ENCODE measurements at regions not wholly inside any gene's neighbourhood (a gene's known extent, or its start where the extent isn't known, plus 50 kb on each side); places are given as distances from the start of the nearest gene placed in this dataset.

DNA sequence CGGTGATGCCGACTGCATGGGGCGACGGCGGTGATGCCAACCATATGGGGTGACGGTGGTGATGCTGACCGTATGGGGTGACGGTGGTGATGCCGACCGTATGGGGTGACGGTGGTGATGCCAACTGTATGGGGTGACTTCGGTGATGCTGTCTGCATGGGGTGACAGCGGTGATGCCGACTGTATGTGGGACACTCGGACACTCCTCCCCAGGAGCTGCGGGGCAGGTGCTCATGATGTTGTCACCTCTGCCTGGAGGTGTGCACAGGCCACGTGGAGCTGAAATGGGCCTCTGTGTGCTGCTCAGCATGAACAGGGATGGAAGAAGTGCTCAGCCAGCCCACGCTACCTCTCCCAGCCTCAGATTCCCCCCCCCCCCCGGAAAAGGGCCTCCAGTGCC is 171.8 kb downstream of the OLFM1 start:
- no peak for DNase-seq
- intact Hi-C loops (cut with DNase I; ENCODE audit: low total_unique reads) = no loop called here
- H3K4me1 ChIP-seq = no peaks in the 10 kb centered on the region
- H3K36me3 ChIP-seq = no peaks in the 10 kb centered on the region
- H3K9me3 ChIP-seq = no peaks in the 10 kb centered on the region
- no peak overlapping the region for H3K27ac ChIP-seq
- TF ChIP-seq, protein P1, sequence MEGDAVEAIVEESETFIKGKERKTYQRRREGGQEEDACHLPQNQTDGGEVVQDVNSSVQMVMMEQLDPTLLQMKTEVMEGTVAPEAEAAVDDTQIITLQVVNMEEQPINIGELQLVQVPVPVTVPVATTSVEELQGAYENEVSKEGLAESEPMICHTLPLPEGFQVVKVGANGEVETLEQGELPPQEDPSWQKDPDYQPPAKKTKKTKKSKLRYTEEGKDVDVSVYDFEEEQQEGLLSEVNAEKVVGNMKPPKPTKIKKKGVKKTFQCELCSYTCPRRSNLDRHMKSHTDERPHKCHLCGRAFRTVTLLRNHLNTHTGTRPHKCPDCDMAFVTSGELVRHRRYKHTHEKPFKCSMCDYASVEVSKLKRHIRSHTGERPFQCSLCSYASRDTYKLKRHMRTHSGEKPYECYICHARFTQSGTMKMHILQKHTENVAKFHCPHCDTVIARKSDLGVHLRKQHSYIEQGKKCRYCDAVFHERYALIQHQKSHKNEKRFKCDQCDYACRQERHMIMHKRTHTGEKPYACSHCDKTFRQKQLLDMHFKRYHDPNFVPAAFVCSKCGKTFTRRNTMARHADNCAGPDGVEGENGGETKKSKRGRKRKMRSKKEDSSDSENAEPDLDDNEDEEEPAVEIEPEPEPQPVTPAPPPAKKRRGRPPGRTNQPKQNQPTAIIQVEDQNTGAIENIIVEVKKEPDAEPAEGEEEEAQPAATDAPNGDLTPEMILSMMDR (IDR thresholded peaks at IDR 0.05 in 4 of 5, conservative IDR thresholded peaks at IDR 0.05 in 1 of 5) = no peak
- no peak for TF ChIP-seq POLR2A (IDR thresholded peaks at IDR 0.05)
- peaks cover 20 to 35% (median 21%) of the 10 kb centered on the region in 3 donors for H3K27me3 ChIP-seq
- no peak overlapping the region for H3K4me3 ChIP-seq
- no peak for ATAC-seq
- in situ Hi-C loops (cut with MboI; ENCODE audit: low sequenced_read_pairs in 4 of 4) = no loop called here

GRCh38 chr9:135260221-135261180 is 173.0 kb downstream of the OLFM1 start:
- no peak for TF ChIP-seq POLR2A (IDR thresholded peaks at IDR 0.05)
- TF ChIP-seq, protein P1 (IDR thresholded peaks at IDR 0.05 in 4 of 5, conservative IDR thresholded peaks at IDR 0.05 in 1 of 5) = no peak
- DNase-seq (no peak), ATAC-seq (no peak)
- in situ Hi-C loops (cut with MboI; ENCODE audit: low sequenced_read_pairs in 4 of 4) (no loop called here), intact Hi-C loops (cut with DNase I; ENCODE audit: low total_unique reads) (no loop called here)
- no peaks in the 10 kb centered on the region for H3K36me3 ChIP-seq
- no peaks in the 10 kb centered on the region for H3K4me1 ChIP-seq
- H3K27ac ChIP-seq = no peak overlapping the region
- H3K27me3 ChIP-seq = peaks cover 23 to 43% (median 24%) of the 10 kb centered on the region in 3 donors
- H3K4me3 ChIP-seq = no peak overlapping the region
- no peaks in the 10 kb centered on the region for H3K9me3 ChIP-seq

GRCh38 chr9:135262248-135262647 is 174.8 kb downstream of the OLFM1 start:
- H3K27me3 ChIP-seq = peaks cover 21 to 44% (median 23%) of the 10 kb centered on the region in 3 donors
- intact Hi-C loops (cut with DNase I; ENCODE audit: low total_unique reads) = no loop called here
- ATAC-seq = no peak

GRCh38 chr9:135263511-135263910 is 176.0 kb downstream of the OLFM1 start:
- Histone ChIP-seq H3K9me3 (no peaks in the 10 kb centered on the region), H3K4me1 (no peaks in the 10 kb centered on the region), H3K36me3 (no peaks in the 10 kb centered on the region), H3K27me3 (peaks cover 19 to 44% (median 20%) of the 10 kb centered on the region in 3 donors), H3K27ac (no peak overlapping the region), H3K4me3 (no peak overlapping the region)
- no peak for DNase-seq
- in situ Hi-C loops (cut with MboI; ENCODE audit: low sequenced_read_pairs in 4 of 4) (no loop called here), intact Hi-C loops (cut with DNase I; ENCODE audit: low total_unique reads) (no loop called here)
- TF ChIP-seq, protein P1 (IDR thresholded peaks at IDR 0.05 in 4 of 5, conservative IDR thresholded peaks at IDR 0.05 in 1 of 5) = no peak
- TF ChIP-seq POLR2A (IDR thresholded peaks at IDR 0.05) = no peak
- no peak for ATAC-seq

More at GRCh38 chr9:135262248-135262647, 174.8 kb downstream of the OLFM1 start:
- Histone ChIP-seq H3K36me3 (no peaks in the 10 kb centered on the region), H3K4me3 (no peak overlapping the region), H3K4me1 (no peaks in the 10 kb centered on the region), H3K9me3 (no peaks in the 10 kb centered on the region), H3K27ac (no peak overlapping the region)
- TF ChIP-seq, protein P1 (IDR thresholded peaks at IDR 0.05 in 4 of 5, conservative IDR thresholded peaks at IDR 0.05 in 1 of 5) = no peak
- no peak for TF ChIP-seq POLR2A (IDR thresholded peaks at IDR 0.05)
- in situ Hi-C loops (cut with MboI; ENCODE audit: low sequenced_read_pairs in 4 of 4) = no loop called here
- DNase-seq = no peak

Measured in gastrocnemius medialis (tissue), 4 donors.